ENCODE measurements at regions not wholly inside any gene's neighbourhood (a gene's known extent, or its start where the extent isn't known, plus 50 kb on each side); places are given as distances from the start of the nearest gene placed in this dataset.
A peak's percentile ranks its signal among the peaks of the same experiment; 100 is the strongest.

- no peak for DNase-seq (ENCODE audit: low spot score)
- H3K27ac ChIP-seq: no peak overlapping the region
- H3K36me3 ChIP-seq: no peaks in the 10 kb centered on the region
- peaks cover 0 to 10% of the 10 kb centered on the region in 2 donors for H3K4me1 ChIP-seq
- peak; percentile 45 to 64 for TF ChIP-seq CTCF (IDR thresholded peaks at IDR 0.05)
- no peak overlapping the region for H3K4me3 ChIP-seq
- peaks cover 0 to 7% of the 10 kb centered on the region in 2 donors for H3K9me3 ChIP-seq
- no peaks in the 10 kb centered on the region for H3K27me3 ChIP-seq
Observed at GRCh38 chr12:18861287-18861858, 123.5 kb downstream of the CAPZA3 start.

GRCh38 chr12:18863769-18864500 lies 126.0 kb downstream of the CAPZA3 start:
- Histone ChIP-seq H3K27ac (no peak overlapping the region), H3K4me1 (peaks cover 0 to 12% of the 10 kb centered on the region in 2 donors), H3K9me3 (peaks cover 0 to 7% of the 10 kb centered on the region in 2 donors), H3K36me3 (no peaks in the 10 kb centered on the region), H3K27me3 (no peaks in the 10 kb centered on the region), H3K4me3 (no peak overlapping the region)
- DNase-seq (ENCODE audit: low spot score): no peak
- TF ChIP-seq CTCF (IDR thresholded peaks at IDR 0.05): no peak

GRCh38 chr12:18864900-18865561 lies 127.1 kb downstream of the CAPZA3 start:
- no peak overlapping the region for H3K27ac ChIP-seq
- no peak for TF ChIP-seq CTCF (IDR thresholded peaks at IDR 0.05)
- H3K27me3 ChIP-seq: no peaks in the 10 kb centered on the region
- peaks cover 0 to 7% of the 10 kb centered on the region in 2 donors for H3K9me3 ChIP-seq
- H3K36me3 ChIP-seq: no peaks in the 10 kb centered on the region
- H3K4me3 ChIP-seq: no peak overlapping the region
- peaks cover 0 to 20% of the 10 kb centered on the region in 2 donors for H3K4me1 ChIP-seq
- DNase-seq (ENCODE audit: low spot score): no peak

GRCh38 chr12:18868717-18869116 lies 130.8 kb downstream of the CAPZA3 start:
- Histone ChIP-seq H3K4me3 (no peak overlapping the region), H3K9me3 (no peaks in the 10 kb centered on the region), H3K4me1 (peaks cover 0 to 20% of the 10 kb centered on the region in 2 donors), H3K27ac (peak overlapping the region in 1 of 2 donors; percentile 1), H3K36me3 (no peaks in the 10 kb centered on the region), H3K27me3 (no peaks in the 10 kb centered on the region)
- TF ChIP-seq CTCF (IDR thresholded peaks at IDR 0.05): no peak
- no peak for DNase-seq (ENCODE audit: low spot score)

GRCh38 chr12:18872770-18873169 lies 134.9 kb downstream of the CAPZA3 start:
- no peak for DNase-seq (ENCODE audit: low spot score)
- H3K4me3 ChIP-seq: no peak overlapping the region
- H3K27me3 ChIP-seq: no peaks in the 10 kb centered on the region
- no peak overlapping the region for H3K27ac ChIP-seq
- no peaks in the 10 kb centered on the region for H3K36me3 ChIP-seq
- no peaks in the 10 kb centered on the region for H3K9me3 ChIP-seq
- TF ChIP-seq CTCF (IDR thresholded peaks at IDR 0.05): no peak
- H3K4me1 ChIP-seq: peaks cover 0 to 14% of the 10 kb centered on the region in 2 donors
